NCI-H82 (cell line): ENCODE measurements at regions not wholly inside any gene's neighbourhood (a gene's known extent, or its start where the extent isn't known, plus 50 kb on each side); places are given as distances from the start of the nearest gene placed in this dataset.
"Not testable (repeated sequence)": the region's sequence is repeated elsewhere in the genome, so short reads cannot be mapped to it uniquely, and the experiment has no call there.

Experiments used
- DNase-seq: peaks from one replicate; lab custom pipeline; 2025; lab: John Stamatoyannopoulos, UW

- DNase-seq: not testable (repeated sequence)
These were observed 93.7 kb upstream of the ALDH3B2 start for GRCh38 chr11:67768001-67768730.

- DNase-seq: peak; percentile 91
These were observed 86.8 kb upstream of the ALDH3B2 start for GRCh38 chr11:67761211-67761610.

- not testable (repeated sequence) for DNase-seq
These were observed 84.9 kb upstream of the ALDH3B2 start for GRCh38 chr11:67759321-67759720.

GRCh38 chr11:67758467-67758866 lies 84.0 kb upstream of the ALDH3B2 start:
- peak; percentile 38 for DNase-seq

GRCh38 chr11:67758009-67758408 lies 83.6 kb upstream of the ALDH3B2 start:
- DNase-seq: peak; percentile 78

- peak; percentile 15 for DNase-seq
These were observed 79.4 kb upstream of the ALDH3B2 start for GRCh38 chr11:67753820-67754219.

- DNase-seq: no peak
These were observed 70.8 kb upstream of the ALDH3B2 start for GRCh38 chr11:67745181-67745726.

GRCh38 chr11:67744231-67744630 lies 69.8 kb upstream of the ALDH3B2 start:
- not testable (repeated sequence) for DNase-seq

GRCh38 chr11:67738231-67738630 lies 63.8 kb upstream of the ALDH3B2 start:
- DNase-seq: not testable (repeated sequence)

GRCh38 chr11:67737562-67738080 lies 63.2 kb upstream of the ALDH3B2 start:
- not testable (repeated sequence) for DNase-seq

- peak; percentile 73 for DNase-seq
These were observed 57.8 kb upstream of the ALDH3B2 start for GRCh38 chr11:67732045-67732787.

- no peak for DNase-seq
These were observed 57.2 kb upstream of the ALDH3B2 start for GRCh38 chr11:67731583-67731982.

GRCh38 chr11:67728163-67728571 lies 53.7 kb upstream of the ALDH3B2 start:
- DNase-seq: not testable (repeated sequence)

- DNase-seq: not testable (repeated sequence)
These were observed 52.9 kb upstream of the ALDH3B2 start for GRCh38 chr11:67727066-67728040.
